ENCODE measurements at regions not wholly inside any gene's neighbourhood (a gene's known extent, or its start where the extent isn't known, plus 50 kb on each side); places are given as distances from the start of the nearest gene placed in this dataset.

DNA sequence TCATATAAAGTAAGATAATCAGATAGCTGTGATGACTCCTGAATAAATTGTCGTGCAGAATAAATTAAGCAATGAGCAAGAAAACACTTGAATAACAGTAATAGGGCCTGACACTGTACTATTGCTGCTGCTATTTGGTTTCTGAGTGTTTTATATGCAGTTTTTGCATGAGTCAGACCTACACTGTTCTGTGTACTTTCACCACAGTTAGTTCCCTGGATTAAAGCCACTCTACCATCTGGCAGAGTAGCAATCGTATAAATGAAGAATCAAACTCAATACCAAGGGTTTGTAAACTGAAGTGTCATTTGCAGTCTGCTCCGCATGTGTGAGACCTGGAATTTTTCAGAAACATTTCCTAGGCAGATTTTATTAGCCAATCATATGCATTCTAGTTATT, 398.6 kb upstream of the CDH7 start (continued):
- TF ChIP-seq BACH2 (CRISPR knock-in tag; IDR thresholded peaks at IDR 0.05; ENCODE audit: borderline replicate concordance) (no peak), ZNF70 (CRISPR knock-in tag; IDR thresholded peaks at IDR 0.05) (no peak), TOX (CRISPR knock-in tag; IDR thresholded peaks at IDR 0.05; ENCODE audit: borderline replicate concordance) (no peak), ZNF8 (CRISPR knock-in tag; IDR thresholded peaks at IDR 0.05) (no peak)

GRCh38 chr18:65349635-65350034, 401.2 kb upstream of the CDH7 start:
- TF ChIP-seq, protein P1, sequence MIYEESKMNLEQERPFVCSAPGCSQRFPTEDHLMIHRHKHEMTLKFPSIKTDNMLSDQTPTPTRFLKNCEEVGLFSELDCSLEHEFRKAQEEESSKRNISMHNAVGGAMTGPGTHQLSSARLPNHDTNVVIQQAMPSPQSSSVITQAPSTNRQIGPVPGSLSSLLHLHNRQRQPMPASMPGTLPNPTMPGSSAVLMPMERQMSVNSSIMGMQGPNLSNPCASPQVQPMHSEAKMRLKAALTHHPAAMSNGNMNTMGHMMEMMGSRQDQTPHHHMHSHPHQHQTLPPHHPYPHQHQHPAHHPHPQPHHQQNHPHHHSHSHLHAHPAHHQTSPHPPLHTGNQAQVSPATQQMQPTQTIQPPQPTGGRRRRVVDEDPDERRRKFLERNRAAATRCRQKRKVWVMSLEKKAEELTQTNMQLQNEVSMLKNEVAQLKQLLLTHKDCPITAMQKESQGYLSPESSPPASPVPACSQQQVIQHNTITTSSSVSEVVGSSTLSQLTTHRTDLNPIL (CRISPR knock-in tag; IDR thresholded peaks at IDR 0.05; ENCODE audit: low read depth): no peak
- TF ChIP-seq, protein P2, sequence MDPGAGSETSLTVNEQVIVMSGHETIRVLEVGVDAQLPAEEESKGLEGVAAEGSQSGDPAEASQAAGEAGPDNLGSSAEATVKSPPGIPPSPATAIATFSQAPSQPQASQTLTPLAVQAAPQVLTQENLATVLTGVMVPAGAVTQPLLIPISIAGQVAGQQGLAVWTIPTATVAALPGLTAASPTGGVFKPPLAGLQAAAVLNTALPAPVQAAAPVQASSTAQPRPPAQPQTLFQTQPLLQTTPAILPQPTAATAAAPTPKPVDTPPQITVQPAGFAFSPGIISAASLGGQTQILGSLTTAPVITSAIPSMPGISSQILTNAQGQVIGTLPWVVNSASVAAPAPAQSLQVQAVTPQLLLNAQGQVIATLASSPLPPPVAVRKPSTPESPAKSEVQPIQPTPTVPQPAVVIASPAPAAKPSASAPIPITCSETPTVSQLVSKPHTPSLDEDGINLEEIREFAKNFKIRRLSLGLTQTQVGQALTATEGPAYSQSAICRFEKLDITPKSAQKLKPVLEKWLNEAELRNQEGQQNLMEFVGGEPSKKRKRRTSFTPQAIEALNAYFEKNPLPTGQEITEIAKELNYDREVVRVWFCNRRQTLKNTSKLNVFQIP (CRISPR knock-in tag; IDR thresholded peaks at IDR 0.05; ENCODE audit: borderline replicate concordance, low read depth): no peak
- TF ChIP-seq PPARA (CRISPR knock-in tag; IDR thresholded peaks at IDR 0.05; ENCODE audit: borderline replicate concordance) (no peak), PATZ1 (CRISPR knock-in tag; IDR thresholded peaks at IDR 0.05; ENCODE audit: borderline replicate concordance) (no peak), TOX (CRISPR knock-in tag; IDR thresholded peaks at IDR 0.05; ENCODE audit: borderline replicate concordance) (no peak), ARNTL (CRISPR knock-in tag; IDR thresholded peaks at IDR 0.05; ENCODE audit: borderline replicate concordance, low read depth) (no peak), CSDC2 (CRISPR knock-in tag; IDR thresholded peaks at IDR 0.05) (no peak)
- no peak for ATAC-seq

GRCh38 chr18:65347446-65347845, 403.4 kb upstream of the CDH7 start:
- no peak for ATAC-seq
- TF ChIP-seq, protein P3, sequence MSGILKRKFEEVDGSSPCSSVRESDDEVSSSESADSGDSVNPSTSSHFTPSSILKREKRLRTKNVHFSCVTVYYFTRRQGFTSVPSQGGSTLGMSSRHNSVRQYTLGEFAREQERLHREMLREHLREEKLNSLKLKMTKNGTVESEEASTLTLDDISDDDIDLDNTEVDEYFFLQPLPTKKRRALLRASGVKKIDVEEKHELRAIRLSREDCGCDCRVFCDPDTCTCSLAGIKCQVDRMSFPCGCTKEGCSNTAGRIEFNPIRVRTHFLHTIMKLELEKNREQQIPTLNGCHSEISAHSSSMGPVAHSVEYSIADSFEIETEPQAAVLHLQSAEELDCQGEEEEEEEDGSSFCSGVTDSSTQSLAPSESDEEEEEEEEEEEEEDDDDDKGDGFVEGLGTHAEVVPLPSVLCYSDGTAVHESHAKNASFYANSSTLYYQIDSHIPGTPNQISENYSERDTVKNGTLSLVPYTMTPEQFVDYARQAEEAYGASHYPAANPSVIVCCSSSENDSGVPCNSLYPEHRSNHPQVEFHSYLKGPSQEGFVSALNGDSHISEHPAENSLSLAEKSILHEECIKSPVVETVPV (CRISPR knock-in tag; IDR thresholded peaks at IDR 0.05): no peak
- TF ChIP-seq ZFP30 (CRISPR knock-in tag; IDR thresholded peaks at IDR 0.05) (no peak), OSR1 (CRISPR knock-in tag; IDR thresholded peaks at IDR 0.05) (no peak), CSDC2 (CRISPR knock-in tag; IDR thresholded peaks at IDR 0.05) (no peak), PPARA (CRISPR knock-in tag; IDR thresholded peaks at IDR 0.05; ENCODE audit: borderline replicate concordance) (no peak), ZFP3 (CRISPR knock-in tag; IDR thresholded peaks at IDR 0.05) (no peak), ZNF8 (CRISPR knock-in tag; IDR thresholded peaks at IDR 0.05) (no peak), SNAI2 (CRISPR knock-in tag; IDR thresholded peaks at IDR 0.05) (no peak), BACH2 (CRISPR knock-in tag; IDR thresholded peaks at IDR 0.05; ENCODE audit: borderline replicate concordance) (no peak), ESRRG (CRISPR knock-in tag; IDR thresholded peaks at IDR 0.05) (no peak), TOX (CRISPR knock-in tag; IDR thresholded peaks at IDR 0.05; ENCODE audit: borderline replicate concordance) (no peak), ZNF565 (CRISPR knock-in tag; conservative IDR thresholded peaks at IDR 0.05; ENCODE audit: low read depth) (no peak), ARNTL (CRISPR knock-in tag; IDR thresholded peaks at IDR 0.05; ENCODE audit: borderline replicate concordance, low read depth) (no peak), GLIS3 (CRISPR knock-in tag; IDR thresholded peaks at IDR 0.05) (no peak), ISL1 (CRISPR knock-in tag; IDR thresholded peaks at IDR 0.05) (no peak)
- TF ChIP-seq, protein P1 (CRISPR knock-in tag; IDR thresholded peaks at IDR 0.05; ENCODE audit: low read depth): no peak
- TF ChIP-seq, protein P4, sequence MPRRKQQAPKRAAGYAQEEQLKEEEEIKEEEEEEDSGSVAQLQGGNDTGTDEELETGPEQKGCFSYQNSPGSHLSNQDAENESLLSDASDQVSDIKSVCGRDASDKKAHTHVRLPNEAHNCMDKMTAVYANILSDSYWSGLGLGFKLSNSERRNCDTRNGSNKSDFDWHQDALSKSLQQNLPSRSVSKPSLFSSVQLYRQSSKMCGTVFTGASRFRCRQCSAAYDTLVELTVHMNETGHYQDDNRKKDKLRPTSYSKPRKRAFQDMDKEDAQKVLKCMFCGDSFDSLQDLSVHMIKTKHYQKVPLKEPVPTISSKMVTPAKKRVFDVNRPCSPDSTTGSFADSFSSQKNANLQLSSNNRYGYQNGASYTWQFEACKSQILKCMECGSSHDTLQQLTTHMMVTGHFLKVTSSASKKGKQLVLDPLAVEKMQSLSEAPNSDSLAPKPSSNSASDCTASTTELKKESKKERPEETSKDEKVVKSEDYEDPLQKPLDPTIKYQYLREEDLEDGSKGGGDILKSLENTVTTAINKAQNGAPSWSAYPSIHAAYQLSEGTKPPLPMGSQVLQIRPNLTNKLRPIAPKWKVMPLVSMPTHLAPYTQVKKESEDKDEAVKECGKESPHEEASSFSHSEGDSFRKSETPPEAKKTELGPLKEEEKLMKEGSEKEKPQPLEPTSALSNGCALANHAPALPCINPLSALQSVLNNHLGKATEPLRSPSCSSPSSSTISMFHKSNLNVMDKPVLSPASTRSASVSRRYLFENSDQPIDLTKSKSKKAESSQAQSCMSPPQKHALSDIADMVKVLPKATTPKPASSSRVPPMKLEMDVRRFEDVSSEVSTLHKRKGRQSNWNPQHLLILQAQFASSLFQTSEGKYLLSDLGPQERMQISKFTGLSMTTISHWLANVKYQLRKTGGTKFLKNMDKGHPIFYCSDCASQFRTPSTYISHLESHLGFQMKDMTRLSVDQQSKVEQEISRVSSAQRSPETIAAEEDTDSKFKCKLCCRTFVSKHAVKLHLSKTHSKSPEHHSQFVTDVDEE (CRISPR knock-in tag; IDR thresholded peaks at IDR 0.05): no peak
- TF ChIP-seq, protein P2 (CRISPR knock-in tag; IDR thresholded peaks at IDR 0.05; ENCODE audit: borderline replicate concordance, low read depth): no peak
